Nucleus accumbens (tissue), 56 donors: ENCODE measurements at regions not wholly inside any gene's neighbourhood (a gene's known extent, or its start where the extent isn't known, plus 50 kb on each side); places are given as distances from the start of the nearest gene placed in this dataset.
A peak's percentile ranks its signal among the peaks of the same experiment; 100 is the strongest.

Experiments
- DNase-seq, 56 donors: peaks; one replicate each; lab custom pipeline; 2025; lab: John Stamatoyannopoulos, UW

DNA sequence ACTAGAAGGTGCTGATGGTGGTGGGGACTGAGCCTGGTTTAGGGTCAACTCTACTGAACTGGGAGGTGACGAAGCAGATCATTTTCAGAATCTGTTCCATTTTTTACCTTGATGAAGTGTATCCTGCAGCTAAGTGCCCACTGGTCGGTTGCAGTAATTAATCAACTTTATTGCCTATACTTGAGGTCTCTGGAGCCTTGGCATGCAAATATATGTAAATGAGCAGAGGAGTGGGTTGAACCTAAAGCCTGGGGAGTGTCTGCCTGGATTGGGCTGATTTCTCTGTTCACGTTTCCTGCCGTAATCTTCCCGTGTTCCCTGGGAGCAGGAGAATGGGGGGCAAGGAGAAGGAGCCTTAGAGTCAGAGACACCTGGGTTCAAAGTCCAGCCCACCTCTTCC, 286.8 kb downstream of the PTPRU start:
- no peak for DNase-seq

DNA sequence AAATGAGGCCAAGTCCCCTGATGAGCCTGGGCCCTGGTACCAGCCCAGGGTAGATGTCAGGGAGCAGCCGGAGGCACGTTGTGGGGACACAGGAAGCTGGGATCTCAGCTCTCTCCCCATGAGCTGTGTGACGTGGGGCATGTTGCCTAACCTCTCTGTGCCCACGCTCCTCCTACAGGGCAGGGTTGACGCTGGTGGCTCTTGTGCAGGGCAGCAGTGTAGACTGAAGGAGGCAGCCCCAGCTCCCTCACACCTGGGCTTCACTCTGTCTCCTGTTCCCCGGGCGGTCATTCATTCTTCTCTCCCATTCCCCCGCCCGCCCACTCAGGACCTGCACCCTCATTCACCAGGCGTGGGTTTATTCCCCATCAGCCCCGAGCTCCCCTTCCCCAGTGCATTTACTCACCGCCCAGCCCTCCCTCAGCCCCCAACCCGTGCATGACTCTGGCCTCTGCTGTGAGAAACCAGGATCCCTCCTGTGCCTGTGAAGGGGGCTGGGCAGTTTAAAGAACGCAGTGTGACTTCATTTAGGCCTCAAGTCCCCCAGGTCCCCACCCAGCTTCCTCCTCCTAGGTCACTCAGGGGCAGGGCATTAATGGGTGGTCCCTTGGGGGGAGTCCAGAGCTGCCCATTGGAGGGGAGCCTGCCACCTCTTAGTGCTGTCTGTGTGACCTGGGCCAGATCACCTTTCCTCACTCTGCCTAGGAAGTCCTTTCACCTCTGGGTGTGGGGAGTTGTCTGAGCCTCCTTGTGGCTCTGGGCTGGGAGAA, 285.7 kb downstream of the PTPRU start:
- no peak for DNase-seq

DNA sequence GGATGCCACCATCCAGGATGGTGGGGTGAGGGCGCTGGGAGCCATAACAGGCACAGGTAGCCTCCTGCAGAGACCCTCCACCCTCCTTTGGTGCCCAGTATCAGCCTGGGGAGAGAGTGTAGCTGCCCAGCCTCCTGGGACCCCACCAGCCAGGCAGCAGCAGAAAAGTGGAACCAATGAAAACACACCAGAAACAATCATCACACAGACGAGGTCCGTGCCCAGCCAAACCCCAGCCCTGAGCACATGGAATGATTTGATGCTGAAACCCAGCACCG, 285.1 kb downstream of the PTPRU start:
- DNase-seq: no peak

DNA sequence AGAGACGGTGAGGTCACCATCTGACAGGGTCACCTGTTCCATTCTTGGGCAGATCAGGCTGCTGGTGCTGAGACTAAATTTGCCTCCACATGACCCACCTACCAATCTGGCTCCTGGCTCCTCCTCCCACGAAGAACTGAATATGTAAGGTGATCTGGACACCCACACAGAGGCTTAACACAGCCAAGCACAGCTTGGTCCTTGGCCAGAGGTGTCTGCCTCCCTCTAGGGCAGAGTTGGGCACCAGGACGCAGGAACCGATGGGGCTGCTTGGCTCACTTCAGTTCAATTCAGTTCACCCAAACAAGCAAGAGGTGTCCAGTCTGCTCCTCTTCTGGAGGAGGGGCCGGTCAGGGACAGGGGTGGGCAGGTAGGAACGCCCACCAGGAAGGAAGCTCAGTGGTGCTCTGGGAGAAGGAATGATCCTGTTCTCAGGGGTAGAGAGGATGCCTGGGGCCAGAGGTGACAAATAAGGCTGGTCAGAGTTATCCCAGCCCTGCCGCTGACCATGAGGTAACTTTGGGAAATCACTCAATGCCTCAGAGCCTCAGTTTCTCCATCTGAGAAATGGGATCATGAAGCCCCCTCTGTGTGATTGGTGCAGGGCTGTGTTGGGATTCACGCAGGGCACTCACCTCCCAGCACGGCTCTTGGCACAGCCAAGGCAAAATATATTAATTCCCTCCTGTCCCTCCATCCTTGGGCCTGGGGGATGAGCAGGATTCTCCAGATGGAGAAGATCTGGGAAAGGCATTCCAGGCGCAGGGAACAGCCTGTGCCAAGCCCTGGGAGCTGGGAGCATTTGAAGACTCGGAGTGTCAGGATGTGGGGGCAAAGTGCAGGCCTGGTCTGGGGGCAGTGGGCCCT, 284.5 kb downstream of the PTPRU start:
- no peak for DNase-seq

DNA sequence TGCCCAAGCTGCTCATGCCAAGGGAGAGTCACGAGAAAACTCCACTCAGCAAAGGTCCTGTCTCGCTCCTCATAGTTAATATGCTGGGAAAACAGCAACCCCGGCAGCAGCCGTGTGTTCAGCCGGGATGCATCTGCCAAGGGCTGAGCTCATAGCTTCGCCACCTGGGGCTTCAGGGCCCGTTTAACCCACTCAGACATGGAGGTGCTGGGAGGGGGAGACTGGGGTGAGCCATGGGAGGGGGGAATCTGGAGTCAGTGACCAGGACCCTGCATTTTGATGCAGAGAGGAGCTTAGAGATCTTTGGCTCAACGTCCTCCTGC, 283.4 kb downstream of the PTPRU start:
- no peak for DNase-seq

DNA sequence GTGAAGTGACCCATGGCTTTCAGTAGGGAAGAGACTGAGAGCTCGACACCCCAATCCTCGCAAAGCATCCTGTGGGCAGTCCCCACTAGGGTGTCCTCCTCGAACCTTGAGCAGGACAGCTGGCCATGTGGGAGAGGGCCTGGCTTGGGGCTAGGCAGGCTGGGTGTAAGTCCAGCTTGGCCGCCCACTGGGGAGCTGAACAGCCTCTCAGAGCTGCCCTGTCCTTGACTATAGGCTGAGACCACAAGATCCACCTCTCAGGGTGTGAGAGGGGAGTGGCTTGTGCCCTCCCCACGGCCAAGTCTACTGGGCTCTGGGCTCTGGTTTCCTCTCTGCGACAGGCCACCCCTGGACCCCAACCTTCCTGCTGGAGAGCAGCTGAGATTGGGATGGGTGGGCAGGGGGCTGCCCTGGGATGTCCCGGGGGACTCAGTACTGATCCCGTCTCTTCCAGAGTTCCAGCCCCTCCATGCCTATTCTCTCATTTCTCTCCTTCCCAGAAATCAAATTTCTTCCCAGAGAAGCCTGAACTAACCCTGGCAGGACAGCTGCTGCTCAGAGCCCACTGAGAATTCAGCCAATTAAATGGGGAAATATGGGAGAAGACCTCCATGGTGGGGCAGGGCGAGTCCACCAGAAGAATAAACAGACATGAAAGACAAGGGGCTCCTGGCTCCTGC, 282.9 kb downstream of the PTPRU start:
- DNase-seq: no peak

DNA sequence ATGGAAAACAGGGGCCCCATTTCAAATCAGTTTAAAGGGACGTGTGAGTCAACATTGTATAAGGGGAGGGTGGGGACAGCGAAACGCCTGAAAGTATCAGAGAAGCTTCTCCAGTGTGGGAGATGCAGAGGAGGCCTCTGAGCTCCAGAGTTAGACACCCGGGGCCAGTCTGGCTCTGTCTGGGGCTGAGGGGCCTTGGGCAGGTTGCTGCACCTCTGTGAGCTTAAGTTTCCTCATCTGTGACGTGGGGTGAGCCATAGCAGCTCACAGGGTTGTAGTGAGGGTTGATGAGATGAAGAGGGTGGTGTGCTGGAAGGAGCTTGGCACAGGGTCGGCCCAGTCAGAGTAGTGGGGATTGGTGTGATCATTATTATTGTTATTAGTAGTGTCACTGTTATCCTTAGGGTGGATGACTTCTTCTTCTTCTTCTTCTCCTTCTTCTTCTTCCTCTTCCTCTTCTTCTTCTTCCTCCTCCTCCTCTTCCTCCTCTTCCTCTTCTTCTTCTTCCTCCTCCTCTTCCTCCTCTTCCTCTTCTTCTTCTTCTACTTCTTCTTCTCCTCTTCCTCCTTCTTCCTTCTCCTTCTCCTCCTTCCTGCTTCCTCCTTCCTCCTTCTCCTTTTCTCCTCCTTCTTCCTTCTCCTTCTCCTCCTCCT, 282.0 kb downstream of the PTPRU start:
- DNase-seq: no peak

DNA sequence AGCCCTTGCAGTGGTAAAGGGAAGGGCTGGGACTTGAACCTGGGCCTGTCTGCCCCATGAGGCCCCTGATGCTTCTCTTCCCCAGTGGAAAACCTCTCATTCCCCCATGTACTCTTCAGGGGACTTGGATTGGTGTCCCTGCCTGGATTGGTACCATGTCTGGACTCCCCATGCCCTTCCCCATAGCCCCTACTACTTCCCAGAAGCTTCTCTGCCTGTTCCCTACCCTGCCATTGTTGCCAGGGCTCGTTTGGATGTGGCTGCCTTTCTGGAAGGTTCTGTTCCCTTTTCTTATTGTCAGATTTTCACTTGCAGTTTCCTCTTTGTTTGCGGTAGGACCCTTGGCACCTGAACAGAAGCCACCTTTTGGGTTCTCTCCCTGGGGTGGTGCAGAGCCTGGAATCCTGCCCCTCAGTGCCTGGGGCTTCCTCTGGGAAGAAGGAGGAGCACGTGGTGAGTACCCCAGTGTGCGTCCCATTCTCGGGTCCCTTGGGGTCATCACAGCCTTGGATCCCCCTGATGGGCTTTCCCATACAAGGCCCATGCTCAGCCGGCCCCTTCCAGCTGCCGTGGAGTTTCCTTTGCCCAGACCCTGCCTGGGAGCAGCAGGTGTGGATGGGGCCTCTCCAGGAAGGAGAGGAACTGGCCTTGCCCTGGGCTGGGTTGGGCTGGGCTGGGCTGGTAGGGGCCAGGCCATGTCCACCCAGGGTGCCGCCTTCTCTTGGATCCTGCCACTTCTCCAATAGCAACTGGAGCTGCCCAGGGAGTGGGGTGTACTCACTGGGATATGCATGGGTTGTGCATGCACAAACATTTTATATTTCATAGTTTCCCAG, 281.1 kb downstream of the PTPRU start:
- DNase-seq: no peak

DNA sequence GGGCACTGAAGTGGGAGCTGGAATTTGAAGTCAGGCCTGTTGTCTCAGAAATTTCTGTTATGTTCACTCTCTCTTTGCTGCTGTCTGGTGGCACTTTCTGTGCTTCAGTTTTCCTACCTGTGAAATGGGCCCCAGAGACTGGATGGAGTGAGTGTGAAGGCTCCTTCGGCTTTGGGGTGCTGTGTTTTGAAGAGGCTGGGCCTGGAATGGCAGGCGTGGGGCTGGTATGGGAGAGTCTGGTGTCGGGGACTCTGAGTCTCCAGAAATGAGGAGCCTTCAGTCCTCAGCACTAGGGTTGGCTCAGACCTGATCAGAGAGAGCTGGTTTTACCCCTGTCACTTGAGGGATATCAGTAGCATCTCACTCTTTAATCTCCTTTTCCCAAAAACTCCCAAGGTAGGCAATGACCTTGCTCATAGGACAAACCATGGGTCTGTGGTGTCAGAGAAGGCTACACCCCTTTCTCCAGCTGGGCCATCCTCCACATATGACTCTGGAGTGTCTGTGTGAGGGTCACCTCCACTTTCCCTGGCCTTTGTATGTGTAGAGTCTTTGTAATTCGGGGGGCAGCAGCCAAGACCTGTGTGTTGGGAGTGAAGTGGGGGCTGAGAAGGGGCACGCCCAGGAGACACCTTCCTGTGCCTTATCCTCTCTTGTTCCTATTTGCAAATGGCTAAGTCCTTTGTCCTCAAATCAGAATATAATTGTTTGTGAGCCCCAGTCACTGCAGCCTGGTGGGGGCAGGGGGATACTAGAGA, 279.9 kb downstream of the PTPRU start:
- no peak for DNase-seq

DNA sequence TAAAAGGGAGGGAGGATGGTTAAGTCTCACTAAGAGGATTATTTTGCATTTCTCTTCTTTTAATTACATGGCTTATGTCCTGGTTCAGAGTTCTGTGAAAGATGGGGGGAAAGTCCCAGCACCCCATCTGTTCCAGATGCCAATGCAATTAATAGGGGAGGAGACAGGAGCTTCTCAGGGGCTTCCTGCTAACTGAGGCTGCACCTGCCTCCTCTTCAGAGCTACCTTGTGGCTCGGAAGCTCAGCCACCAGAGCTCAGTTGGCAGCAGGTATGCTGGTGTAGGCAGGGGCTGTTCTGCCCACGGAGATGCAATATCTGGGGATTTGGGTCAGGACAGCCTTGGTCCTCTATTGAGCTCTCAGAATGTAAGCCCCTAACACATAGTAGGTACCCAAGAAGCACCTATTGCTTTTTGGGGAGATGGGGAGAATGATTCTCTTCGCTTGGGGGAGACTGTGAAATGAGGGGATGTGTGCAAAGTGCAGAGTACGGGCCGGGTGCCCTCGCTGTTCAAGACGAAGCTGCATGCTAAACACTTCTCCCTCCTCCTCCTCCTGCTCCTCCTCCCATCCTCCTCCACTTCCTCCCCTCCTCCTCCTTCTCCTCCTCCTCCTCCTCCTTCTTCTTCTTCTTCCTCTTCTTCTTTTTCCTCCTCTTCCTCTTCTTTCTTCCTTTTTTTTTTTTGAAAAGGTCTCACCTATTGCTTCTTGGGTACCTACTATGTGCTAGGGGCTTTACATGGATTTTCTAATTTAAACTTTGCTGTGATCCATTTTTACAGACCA, 279.0 kb downstream of the PTPRU start:
- DNase-seq: no peak

DNA sequence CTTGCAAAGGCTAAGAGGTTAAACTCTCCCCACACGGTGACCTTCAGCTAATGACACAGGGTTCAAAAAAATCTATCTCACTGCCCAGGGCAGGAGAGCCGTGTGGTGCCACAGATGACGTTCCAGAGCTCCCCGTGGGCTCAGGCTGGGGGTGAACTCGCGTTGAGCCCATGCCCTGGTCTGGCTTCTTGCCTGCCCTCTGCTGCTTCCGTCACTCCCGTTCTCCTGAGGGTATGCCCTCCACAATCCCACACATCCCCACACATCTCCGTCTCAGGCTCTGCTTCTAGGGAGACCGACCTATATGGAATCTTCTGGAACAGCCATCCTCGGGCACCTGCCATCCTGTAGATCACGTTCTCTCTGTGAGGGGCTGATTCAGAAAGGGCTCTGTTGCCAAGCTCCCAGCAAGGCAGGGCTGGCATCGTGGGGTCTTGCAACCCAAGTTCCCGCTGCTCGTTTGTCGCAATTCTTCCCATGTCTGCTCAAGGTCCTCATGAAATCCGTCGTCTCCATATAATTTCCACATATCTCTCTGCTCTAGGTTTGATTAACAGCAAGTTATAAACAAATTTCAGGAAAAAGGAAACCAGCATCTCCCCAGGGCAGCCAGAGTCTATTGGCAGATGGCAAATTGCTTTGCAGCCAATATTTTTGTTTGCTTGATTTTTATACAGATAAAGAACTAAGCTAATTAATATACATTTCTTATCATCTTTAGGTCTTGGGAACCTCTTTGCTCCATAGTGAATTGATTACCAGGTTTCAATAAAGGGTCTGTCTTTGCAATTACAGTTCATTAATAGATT, 278.2 kb downstream of the PTPRU start:
- DNase-seq: no peak

DNA sequence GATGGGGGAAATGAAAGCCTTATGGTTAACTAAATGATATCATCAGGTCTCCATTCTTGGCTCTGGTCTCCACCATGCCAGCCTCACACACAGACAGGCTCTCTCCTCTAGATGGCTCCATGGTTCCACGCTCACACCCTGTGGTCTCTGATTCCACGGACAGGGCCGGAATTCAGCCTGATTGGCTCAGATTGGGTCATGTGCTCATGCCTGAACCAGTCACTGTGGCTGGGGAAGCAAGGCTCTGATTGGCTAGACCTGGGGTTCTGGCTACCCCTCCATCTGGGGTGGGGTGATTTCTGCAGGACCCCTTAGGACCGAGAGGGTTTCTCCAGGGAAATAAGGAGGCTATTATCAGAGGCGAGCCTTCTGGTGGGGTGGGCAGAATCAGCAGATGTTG, 277.0 kb downstream of the PTPRU start:
- peak in 23 of 56 donors; percentile 4 to 52 (median 15) for DNase-seq

DNA sequence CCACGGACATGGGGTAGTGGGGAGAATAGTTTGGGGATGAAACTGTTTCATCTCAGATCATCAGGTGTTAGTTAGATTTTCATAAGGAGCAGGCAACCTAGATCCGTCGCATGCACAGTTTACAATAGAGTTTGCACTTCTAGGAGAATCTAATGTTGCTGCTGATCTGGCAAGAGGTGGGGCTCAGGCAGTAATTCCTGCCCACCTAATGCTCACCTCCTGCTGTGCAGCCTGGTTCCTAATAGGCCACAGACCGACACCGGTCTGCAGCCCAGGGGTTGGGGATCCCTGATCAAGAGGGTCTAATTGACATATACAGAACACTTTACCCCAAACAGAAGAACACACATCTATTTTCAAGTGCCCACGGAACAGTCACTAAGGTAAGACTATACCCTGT, 275.1 kb downstream of the PTPRU start:
- DNase-seq: no peak

DNA sequence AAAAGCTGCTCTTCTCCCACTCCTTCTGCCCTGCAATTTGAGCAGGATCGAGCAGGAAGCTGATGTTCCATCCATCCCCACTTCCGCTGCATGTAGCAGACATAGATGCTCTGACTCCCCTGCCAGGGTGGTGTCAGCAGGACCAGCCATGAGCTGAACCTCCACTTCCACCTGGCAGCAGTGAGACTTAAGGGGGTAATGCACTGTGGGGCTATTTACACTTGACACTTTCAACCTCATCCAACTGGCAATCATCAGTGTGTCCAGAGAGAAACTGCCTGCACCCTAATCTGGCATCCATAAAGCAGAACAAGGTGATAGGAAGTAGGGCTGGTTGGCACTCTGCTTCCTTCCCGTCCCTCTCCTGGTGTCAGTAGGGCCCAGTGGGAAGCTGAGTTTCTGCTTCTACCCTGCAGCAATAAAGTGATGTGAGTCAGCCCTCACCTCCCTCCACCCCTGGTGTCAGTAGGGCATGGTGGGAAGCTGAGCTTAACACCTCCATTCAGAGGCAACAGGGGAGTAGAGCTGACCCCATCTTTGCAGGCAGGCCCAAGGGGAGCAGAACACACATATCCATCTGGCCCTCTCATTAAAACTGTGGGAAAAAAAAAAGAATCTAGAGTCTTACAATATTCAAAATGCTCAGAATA, 272.3 kb downstream of the PTPRU start:
- DNase-seq: no peak

DNA sequence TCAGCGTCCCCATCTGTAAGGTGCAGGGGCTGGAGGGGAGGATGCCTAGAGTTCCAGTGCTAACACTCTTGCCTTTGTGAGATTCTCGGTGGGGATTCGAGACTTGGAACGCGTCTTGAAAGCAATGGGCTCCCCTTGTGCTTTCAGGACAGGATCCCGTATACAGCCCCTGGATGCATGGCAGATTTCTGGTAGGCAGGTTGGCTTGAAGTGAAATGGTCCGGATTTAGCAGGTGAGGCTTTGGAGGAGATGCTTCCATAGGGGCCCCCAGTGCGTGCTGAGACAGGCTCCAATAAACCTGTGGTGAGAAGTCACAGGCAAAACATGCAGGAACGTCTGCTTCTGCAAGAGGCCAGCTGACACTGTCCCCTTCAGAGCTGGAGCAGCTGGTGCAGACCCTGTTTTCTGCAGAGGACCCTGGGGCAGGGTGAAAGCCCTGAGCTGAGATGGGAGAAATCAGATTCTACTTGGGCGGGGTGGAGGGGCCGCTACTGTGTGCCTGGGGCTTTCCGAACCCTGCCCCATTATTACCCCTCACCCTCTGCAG, 270.4 kb downstream of the PTPRU start:
- no peak for DNase-seq

DNA sequence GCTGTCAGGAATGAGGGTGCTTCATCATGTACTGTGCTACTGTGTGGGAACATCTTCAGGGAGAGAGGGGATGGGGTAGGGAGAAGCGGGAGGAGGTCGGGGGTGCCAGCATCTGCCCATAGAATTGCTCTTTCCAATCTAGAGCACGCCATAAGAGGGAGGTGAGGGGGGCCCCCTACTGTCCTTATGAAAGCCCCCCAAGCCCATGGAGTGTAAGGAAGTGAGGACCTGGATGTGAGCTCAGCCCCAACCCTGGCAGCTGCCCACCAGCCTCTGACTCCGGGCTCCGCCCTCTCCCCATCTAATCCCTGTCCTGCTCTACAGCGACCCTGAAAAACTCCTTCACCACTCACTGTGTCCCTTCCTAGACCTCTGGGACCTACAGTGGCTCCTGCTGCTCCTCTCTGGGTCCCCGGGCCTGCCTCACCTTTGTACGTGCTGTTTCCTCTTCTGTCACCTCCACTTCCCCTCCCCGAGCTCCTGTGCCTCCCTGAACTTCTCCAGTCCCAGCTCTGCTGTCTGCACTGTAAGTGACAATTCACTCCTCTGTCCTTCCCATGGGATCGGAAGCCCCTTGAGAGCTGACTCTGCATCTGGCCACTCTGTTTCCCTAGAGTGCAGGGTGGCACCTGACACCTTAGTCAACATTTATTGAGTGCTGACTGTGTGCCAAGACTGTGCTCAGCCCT, 269.4 kb downstream of the PTPRU start:
- no peak for DNase-seq
